Osteocyte (in vitro differentiated cells): ENCODE measurements at regions not wholly inside any gene's neighbourhood (a gene's known extent, or its start where the extent isn't known, plus 50 kb on each side); places are given as distances from the start of the nearest gene placed in this dataset.

Experiments used
- DNase-seq: peaks from one replicate; pipeline ENCODE4 v3.0.0; 2021; ENCODE audit warnings: mixed read lengths; ENCODE audit not compliant: unreplicated experiment; ENCODE audit errors: extremely low spot score
- H3K27ac Mint-ChIP-seq: one replicate; pipeline ENCODE4 v1.8.0; 2021; ENCODE audit warnings: mild to moderate bottlenecking, mixed read lengths; ENCODE audit not compliant: unreplicated experiment
- H3K27me3 Mint-ChIP-seq: one replicate; pipeline ENCODE4 v1.8.0; 2021; ENCODE audit warnings: mixed read lengths; ENCODE audit not compliant: unreplicated experiment
- H3K36me3 Mint-ChIP-seq: one replicate; pipeline ENCODE4 v1.8.0; 2021; ENCODE audit warnings: mixed read lengths; ENCODE audit not compliant: unreplicated experiment
- H3K4me1 Mint-ChIP-seq: one replicate; pipeline ENCODE4 v1.8.0; 2021; ENCODE audit warnings: mixed read lengths; ENCODE audit not compliant: unreplicated experiment
- H3K4me3 Mint-ChIP-seq: one replicate; pipeline ENCODE4 v1.8.0; 2021; ENCODE audit warnings: mild to moderate bottlenecking, moderate library complexity, mixed read lengths; ENCODE audit not compliant: unreplicated experiment
- H3K9me3 Mint-ChIP-seq: one replicate; pipeline ENCODE4 v1.8.0; 2021; ENCODE audit warnings: mixed read lengths; ENCODE audit not compliant: unreplicated experiment
- TF ChIP-seq, protein P1 (sequence below): fragments of 200-600 bp; sonication (generic); IDR thresholded peaks from 2 replicates; pipeline ENCODE4 v1.5.0; 2021; ENCODE audit warnings: antibody characterized with exemption, mild to moderate bottlenecking, moderate library complexity

- peaks cover 9% of the 10 kb centered on the region for H3K4me1 Mint-ChIP-seq
- H3K27ac Mint-ChIP-seq = peak overlapping the region; percentile 38
- H3K36me3 Mint-ChIP-seq = no peaks in the 10 kb centered on the region
These were observed 793.7 kb downstream of the RPS29 start for GRCh38 chr14:48792376-48793024.

DNA sequence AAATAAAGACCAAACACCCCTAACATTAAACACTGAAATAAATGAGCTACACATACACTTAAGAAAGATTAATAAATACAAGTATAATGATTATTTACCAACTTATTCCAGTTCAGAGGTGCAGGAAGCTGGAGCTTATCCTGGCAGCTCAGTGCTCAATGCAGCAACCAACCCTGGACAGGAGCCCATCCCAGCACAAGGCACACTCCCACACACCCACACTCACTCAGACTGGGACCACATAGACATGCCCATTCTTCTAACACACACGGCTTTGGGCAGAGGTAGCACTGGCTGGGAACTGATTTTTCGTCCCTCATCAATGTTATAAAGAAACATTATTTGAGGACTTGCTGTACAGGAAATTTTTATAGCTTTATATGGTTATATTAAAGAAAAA, 797.4 kb downstream of the RPS29 start:
- Mint-ChIP-seq H3K9me3 (peaks cover 3% of the 10 kb centered on the region), H3K4me3 (no peak overlapping the region), H3K27ac (no peak overlapping the region), H3K4me1 (peaks cover 12% of the 10 kb centered on the region), H3K27me3 (peaks cover 2% of the 10 kb centered on the region), H3K36me3 (no peaks in the 10 kb centered on the region)
- no peak for DNase-seq
- TF ChIP-seq, protein P1, sequence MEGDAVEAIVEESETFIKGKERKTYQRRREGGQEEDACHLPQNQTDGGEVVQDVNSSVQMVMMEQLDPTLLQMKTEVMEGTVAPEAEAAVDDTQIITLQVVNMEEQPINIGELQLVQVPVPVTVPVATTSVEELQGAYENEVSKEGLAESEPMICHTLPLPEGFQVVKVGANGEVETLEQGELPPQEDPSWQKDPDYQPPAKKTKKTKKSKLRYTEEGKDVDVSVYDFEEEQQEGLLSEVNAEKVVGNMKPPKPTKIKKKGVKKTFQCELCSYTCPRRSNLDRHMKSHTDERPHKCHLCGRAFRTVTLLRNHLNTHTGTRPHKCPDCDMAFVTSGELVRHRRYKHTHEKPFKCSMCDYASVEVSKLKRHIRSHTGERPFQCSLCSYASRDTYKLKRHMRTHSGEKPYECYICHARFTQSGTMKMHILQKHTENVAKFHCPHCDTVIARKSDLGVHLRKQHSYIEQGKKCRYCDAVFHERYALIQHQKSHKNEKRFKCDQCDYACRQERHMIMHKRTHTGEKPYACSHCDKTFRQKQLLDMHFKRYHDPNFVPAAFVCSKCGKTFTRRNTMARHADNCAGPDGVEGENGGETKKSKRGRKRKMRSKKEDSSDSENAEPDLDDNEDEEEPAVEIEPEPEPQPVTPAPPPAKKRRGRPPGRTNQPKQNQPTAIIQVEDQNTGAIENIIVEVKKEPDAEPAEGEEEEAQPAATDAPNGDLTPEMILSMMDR = no peak

More at GRCh38 chr14:48792376-48793024, 793.7 kb downstream of the RPS29 start:
- no peak overlapping the region for H3K4me3 Mint-ChIP-seq
- H3K27me3 Mint-ChIP-seq = peaks cover 2% of the 10 kb centered on the region
- DNase-seq = no peak
- peaks cover 29% of the 10 kb centered on the region for H3K9me3 Mint-ChIP-seq
- TF ChIP-seq, protein P1 = no peak

DNA sequence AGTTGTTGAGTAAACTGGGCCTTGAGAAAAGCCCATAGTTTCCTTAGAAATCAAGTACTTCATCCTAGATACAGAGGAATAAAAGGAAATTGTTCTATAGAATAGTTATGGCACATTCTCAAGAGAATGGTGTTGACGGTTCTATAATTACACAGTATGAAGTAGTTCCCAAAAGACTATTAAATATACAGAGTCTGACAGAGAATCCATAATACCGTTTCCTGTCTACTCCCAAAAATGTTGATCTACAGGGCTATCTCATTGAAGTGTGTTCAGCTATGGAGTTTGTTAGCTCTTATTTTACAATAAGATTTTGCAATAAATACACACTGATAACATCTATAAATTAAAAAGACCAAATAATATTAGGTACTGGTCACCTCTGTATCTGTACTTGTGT, 799.7 kb downstream of the RPS29 start:
- Mint-ChIP-seq H3K36me3 (no peaks in the 10 kb centered on the region), H3K27ac (no peak overlapping the region), H3K4me3 (no peak overlapping the region), H3K4me1 (peaks cover 9% of the 10 kb centered on the region), H3K9me3 (peaks cover 5% of the 10 kb centered on the region), H3K27me3 (peaks cover 2% of the 10 kb centered on the region)
- TF ChIP-seq, protein P1 = no peak
- DNase-seq = no peak

- no peak for DNase-seq
- peaks cover 2% of the 10 kb centered on the region for H3K27me3 Mint-ChIP-seq
- no peak overlapping the region for H3K27ac Mint-ChIP-seq
- peaks cover under 1% of the 10 kb centered on the region for H3K9me3 Mint-ChIP-seq
- no peaks in the 10 kb centered on the region for H3K36me3 Mint-ChIP-seq
- no peaks in the 10 kb centered on the region for H3K4me1 Mint-ChIP-seq
- TF ChIP-seq, protein P1 = no peak
- no peak overlapping the region for H3K4me3 Mint-ChIP-seq
These were observed 814.5 kb downstream of the RPS29 start for GRCh38 chr14:48771717-48772116.

DNA sequence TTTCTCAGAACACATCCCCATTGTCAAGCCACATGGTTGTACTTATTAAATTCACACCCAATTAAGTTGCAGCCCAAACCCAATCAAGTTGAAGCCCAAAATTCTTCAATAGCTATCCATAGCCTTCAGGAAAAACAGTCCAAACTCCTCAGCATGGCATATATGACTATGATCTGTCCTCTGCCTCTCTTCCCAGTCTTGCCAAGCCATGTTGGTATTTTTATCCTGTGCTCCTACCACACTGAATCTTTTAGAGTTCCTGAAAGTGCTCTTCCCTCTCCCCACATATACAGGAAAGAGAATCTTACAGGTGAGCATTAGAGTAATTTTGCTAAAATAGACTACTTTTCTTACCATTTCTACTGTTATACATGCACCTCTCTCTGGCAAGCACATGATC, 834.9 kb downstream of the RPS29 start:
- peaks cover 6% of the 10 kb centered on the region for H3K27me3 Mint-ChIP-seq
- no peak for DNase-seq
- TF ChIP-seq, protein P1 = no peak
- no peak overlapping the region for H3K27ac Mint-ChIP-seq
- H3K4me3 Mint-ChIP-seq = no peak overlapping the region
- H3K4me1 Mint-ChIP-seq = no peaks in the 10 kb centered on the region
- H3K9me3 Mint-ChIP-seq = peaks cover 6% of the 10 kb centered on the region
- no peaks in the 10 kb centered on the region for H3K36me3 Mint-ChIP-seq
